GM19468 (cell line): ENCODE measurements at regions not wholly inside any gene's neighbourhood (a gene's known extent, or its start where the extent isn't known, plus 50 kb on each side); places are given as distances from the start of the nearest gene placed in this dataset.

Experiments used
- ATAC-seq: cut with Tn5 transposase; IDR thresholded peaks from one replicate; pipeline ENCODE4 v1.9.1; 2021; ENCODE audit warnings: mild to moderate bottlenecking, moderate library complexity, moderate number of reproducible peaks; ENCODE audit not compliant: unreplicated experiment; ENCODE audit errors: extremely low read depth

GRCh38 chr2:121033461-121033996 lies 251.5 kb downstream of the TFCP2L1 start:
- no peak for ATAC-seq

GRCh38 chr2:121034551-121034950 lies 250.5 kb downstream of the TFCP2L1 start:
- no peak for ATAC-seq

- no peak for ATAC-seq
These were observed 248.7 kb downstream of the TFCP2L1 start for GRCh38 chr2:121036226-121036692.

GRCh38 chr2:121037480-121037879 lies 247.5 kb downstream of the TFCP2L1 start:
- no peak for ATAC-seq

- ATAC-seq, result no peak
These were observed 247.0 kb downstream of the TFCP2L1 start for GRCh38 chr2:121038031-121038430.

- ATAC-seq, result no peak
These were observed 246.6 kb downstream of the TFCP2L1 start for GRCh38 chr2:121038431-121038830.

- no peak for ATAC-seq
These were observed 245.9 kb downstream of the TFCP2L1 start for GRCh38 chr2:121038891-121039616.

GRCh38 chr2:121039679-121040078 lies 245.3 kb downstream of the TFCP2L1 start:
- ATAC-seq, result no peak

GRCh38 chr2:121041516-121041915 lies 243.5 kb downstream of the TFCP2L1 start:
- ATAC-seq, result no peak

GRCh38 chr2:121043061-121043826 lies 241.8 kb downstream of the TFCP2L1 start:
- ATAC-seq, result no peak

GRCh38 chr2:121043827-121044222 lies 241.2 kb downstream of the TFCP2L1 start:
- ATAC-seq, result no peak

- ATAC-seq, result no peak
These were observed 240.6 kb downstream of the TFCP2L1 start for GRCh38 chr2:121044412-121044811.

GRCh38 chr2:121045245-121045644 lies 239.8 kb downstream of the TFCP2L1 start:
- ATAC-seq, result no peak

- ATAC-seq, result no peak
These were observed 238.7 kb downstream of the TFCP2L1 start for GRCh38 chr2:121046335-121046734.

- no peak for ATAC-seq
These were observed 237.6 kb downstream of the TFCP2L1 start for GRCh38 chr2:121047383-121047782.

- no peak for ATAC-seq
These were observed 235.9 kb downstream of the TFCP2L1 start for GRCh38 chr2:121049131-121049530.

GRCh38 chr2:121049950-121050585 lies 234.9 kb downstream of the TFCP2L1 start:
- ATAC-seq, result no peak

GRCh38 chr2:121051311-121051710 lies 233.7 kb downstream of the TFCP2L1 start:
- no peak for ATAC-seq

- no peak for ATAC-seq
These were observed 233.0 kb downstream of the TFCP2L1 start for GRCh38 chr2:121052023-121052422.

GRCh38 chr2:121052521-121052920 lies 232.5 kb downstream of the TFCP2L1 start:
- no peak for ATAC-seq

GRCh38 chr2:121055088-121055487 lies 229.9 kb downstream of the TFCP2L1 start:
- no peak for ATAC-seq
